Breast epithelium (tissue), 4 donors: ENCODE measurements at regions not wholly inside any gene's neighbourhood (a gene's known extent, or its start where the extent isn't known, plus 50 kb on each side); places are given as distances from the start of the nearest gene placed in this dataset.

Experiments used
- DNase-seq, 2 donors: peaks; one replicate each; pipeline ENCODE4 v3.0.0-alpha.2; 2019; ENCODE audit warnings: low spot score in 2 of 2
- H3K27ac ChIP-seq, 2 donors: fragments of 200-600 bp; sonication (generic) in 1 of 2; one replicate each; pipeline ENCODE4 v1.5.1; 2016 to 2019; ENCODE audit warnings: mild to moderate bottlenecking in 1 of 2
- H3K27me3 ChIP-seq, 2 donors: fragments of 200-600 bp; sonication (generic) in 1 of 2; one replicate each; pipeline versions ENCODE4 v1.5.1 to v1.6.0; 2017 to 2019; ENCODE audit warnings: control low read depth in 1 of 2, mild to moderate bottlenecking in 1 of 2
- H3K36me3 ChIP-seq: fragments of 200-600 bp; one replicate; pipeline ENCODE4 v1.5.1; 2019
- H3K4me1 ChIP-seq, 2 donors: fragments of 200-600 bp; sonication (generic); one replicate each; pipeline ENCODE4 v1.5.1; 2016 to 2019; ENCODE audit warnings: control low read depth in 1 of 2
- H3K4me3 ChIP-seq, 3 donors: fragments of 200-600 bp; sonication (generic); 1 replicate in 2 of 3; 2 replicates in 1 of 3; pipeline ENCODE4 v1.5.1; 2016 to 2019; ENCODE audit warnings: mild to moderate bottlenecking in 3 of 3, moderate library complexity in 2 of 3
- H3K9me3 ChIP-seq, 2 donors: fragments of 200-600 bp; sonication (generic) in 1 of 2; one replicate each; pipeline ENCODE4 v1.5.1; 2016 to 2019; ENCODE audit warnings: control low read depth in 1 of 2
- CTCF ChIP-seq, 3 donors: fragments of 450-650 bp; IDR thresholded peaks; one replicate each; pipeline ENCODE4 v1.5.1; 2016 to 2017; ENCODE audit warnings: antibody characterized with exemption in 3 of 3, mild to moderate bottlenecking in 3 of 3, moderate library complexity in 3 of 3
- POLR2A ChIP-seq: fragments of 450-650 bp; IDR thresholded peaks from one replicate; pipeline ENCODE4 v1.6.1; 2016; ENCODE audit warnings: antibody characterized with exemption, mild to moderate bottlenecking, moderate library complexity
- POLR2AphosphoS5 ChIP-seq, 3 donors: sonication (generic); formaldehyde crosslinking; IDR thresholded peaks; one replicate each; pipeline ENCODE4 v1.6.1; 2017; ENCODE audit warnings: antibody characterized with exemption in 3 of 3
- intact Hi-C: fragments of 100-400 bp; cut with DNase I; formaldehyde crosslinking; loops from one replicate; pipeline ENCODE4 v1.15.1; 2023; ENCODE audit warnings: low total_unique reads

DNA sequence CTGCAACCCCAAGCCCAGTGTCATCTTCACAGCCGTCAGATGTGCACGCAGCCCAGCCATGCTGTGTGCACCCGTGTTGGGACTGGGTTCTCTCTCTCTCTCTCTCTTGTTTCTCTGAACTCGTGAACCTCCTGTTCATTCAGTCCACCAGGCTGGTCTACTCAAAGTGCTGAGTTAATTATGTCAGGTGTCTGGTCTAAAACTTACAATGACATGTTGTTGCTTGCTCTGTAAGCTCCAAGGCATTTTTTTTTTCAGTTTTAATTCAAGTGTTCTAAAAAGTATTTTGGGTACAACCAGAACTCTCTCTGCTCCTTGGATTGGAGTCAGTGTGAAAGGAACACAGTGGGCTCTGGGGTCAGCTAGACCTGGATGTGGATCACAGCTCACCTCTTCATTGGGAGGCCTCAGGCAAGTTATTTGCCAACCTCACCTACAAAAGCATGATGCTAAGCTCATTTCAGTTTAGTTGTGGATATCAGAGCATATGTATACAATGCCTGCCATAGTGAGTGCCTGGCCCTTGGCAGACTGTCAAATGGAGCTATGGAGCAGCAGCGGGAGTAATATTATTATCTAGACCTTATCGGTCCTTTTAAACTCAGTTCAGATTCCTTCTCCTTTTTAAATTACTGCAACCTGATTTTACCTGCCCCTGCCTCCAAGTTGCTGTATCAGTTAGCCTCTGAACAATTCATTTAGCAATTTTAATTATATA is 59.5 kb downstream of the PLEKHG1 start:
- H3K27me3 ChIP-seq, result no peaks in the 10 kb centered on the region
- H3K27ac ChIP-seq, result peak overlapping the region; percentile 8 to 42
- intact Hi-C loops, result no loop called here
- H3K9me3 ChIP-seq, result no peaks in the 10 kb centered on the region
- H3K4me3 ChIP-seq, result no peak overlapping the region
- H3K36me3 ChIP-seq, result no peaks in the 10 kb centered on the region
- no peak for TF ChIP-seq CTCF (IDR thresholded peaks at IDR 0.05)
- TF ChIP-seq POLR2A, result no peak
- no peak for TF ChIP-seq POLR2AphosphoS5 (IDR thresholded peaks at IDR 0.05)
- no peak for DNase-seq
- H3K4me1 ChIP-seq, result no peaks in the 10 kb centered on the region

DNA sequence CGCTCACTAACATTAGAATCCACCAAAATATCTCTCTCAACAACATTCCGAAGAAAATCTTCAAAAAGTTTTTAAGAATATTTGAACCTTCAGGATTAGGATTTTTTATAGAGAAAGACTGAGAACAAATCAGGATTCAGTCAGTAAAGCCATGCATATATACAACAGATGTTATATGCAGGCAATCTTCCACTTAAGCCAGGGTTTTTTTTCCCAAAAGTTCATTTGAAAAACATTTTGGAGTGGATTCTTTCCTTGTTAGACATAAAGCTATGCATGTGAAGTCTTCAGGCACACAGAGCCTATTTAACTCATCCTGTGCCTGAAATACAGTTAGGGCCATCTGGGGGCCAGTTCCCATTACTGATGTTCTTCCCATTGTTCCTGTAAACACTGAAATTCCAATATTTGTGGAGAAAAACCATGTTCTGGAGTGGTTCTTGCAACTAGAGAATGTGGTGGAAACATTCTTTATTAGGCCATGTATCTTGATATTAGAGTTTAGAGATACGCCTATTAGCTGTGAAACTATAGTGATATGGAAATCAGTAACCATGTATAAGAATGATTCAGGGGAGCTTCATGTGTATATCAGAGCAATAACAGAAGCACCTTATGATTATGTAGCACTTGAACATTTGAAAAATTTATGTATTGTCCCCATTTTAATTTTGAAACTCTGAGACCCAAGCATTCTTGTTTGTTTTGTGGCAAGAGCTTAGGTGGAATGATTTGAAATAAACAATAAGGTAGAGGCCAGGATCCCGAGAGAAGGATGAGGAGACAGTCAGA is 61.7 kb downstream of the PLEKHG1 start:
- no peaks in the 10 kb centered on the region for H3K36me3 ChIP-seq
- H3K4me3 ChIP-seq, result no peak overlapping the region
- DNase-seq, result no peak
- H3K27me3 ChIP-seq, result no peaks in the 10 kb centered on the region
- H3K4me1 ChIP-seq, result no peaks in the 10 kb centered on the region
- intact Hi-C loops, result no loop called here
- TF ChIP-seq POLR2A, result no peak
- no peak for TF ChIP-seq CTCF (IDR thresholded peaks at IDR 0.05)
- no peak for TF ChIP-seq POLR2AphosphoS5 (IDR thresholded peaks at IDR 0.05)
- H3K27ac ChIP-seq, result no peak overlapping the region
- no peaks in the 10 kb centered on the region for H3K9me3 ChIP-seq

DNA sequence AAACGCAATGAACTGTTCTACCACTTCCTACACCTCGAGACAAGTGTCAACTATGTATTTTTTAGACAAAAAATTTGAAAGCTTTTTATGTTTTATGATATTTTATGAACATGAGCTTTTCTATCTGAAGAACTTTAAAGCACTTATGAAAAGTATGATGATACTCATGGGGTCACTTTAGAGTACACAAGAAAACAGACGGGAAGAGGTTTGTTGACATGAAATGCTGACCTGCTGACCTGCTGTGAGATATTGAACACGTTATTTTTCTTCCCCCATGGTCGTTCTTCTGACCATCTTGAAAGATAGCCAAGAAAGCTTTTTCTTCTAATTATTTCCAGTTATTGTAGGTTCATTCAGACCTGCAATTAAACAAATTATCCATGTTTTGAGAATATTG is 63.1 kb downstream of the PLEKHG1 start:
- H3K9me3 ChIP-seq, result no peaks in the 10 kb centered on the region
- no peak overlapping the region for H3K4me3 ChIP-seq
- H3K27ac ChIP-seq, result no peak overlapping the region
- intact Hi-C loops, result no loop called here
- DNase-seq, result no peak
- no peaks in the 10 kb centered on the region for H3K36me3 ChIP-seq
- no peaks in the 10 kb centered on the region for H3K4me1 ChIP-seq
- TF ChIP-seq CTCF (IDR thresholded peaks at IDR 0.05), result no peak
- no peak for TF ChIP-seq POLR2A
- no peak for TF ChIP-seq POLR2AphosphoS5 (IDR thresholded peaks at IDR 0.05)
- no peaks in the 10 kb centered on the region for H3K27me3 ChIP-seq

DNA sequence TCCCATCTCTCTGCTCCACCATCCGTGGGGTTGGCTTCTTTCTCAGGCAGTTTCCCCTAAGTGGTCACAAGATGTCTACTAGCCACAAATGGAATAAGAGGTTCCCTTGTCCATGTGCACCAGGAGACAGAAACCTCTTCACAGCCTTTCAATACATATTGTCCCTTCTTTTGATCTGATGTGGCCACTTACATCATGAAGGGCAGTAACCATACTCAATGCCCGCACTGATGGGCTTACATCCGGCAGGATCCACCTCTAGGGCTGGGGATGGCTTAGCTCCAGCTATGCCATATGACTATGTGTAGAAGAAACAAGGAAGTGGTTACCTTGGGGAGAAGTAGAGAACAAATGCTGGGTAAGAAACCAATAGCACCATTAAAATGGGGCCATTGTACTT is 64.4 kb downstream of the PLEKHG1 start:
- no peak for DNase-seq
- TF ChIP-seq CTCF (IDR thresholded peaks at IDR 0.05), result no peak
- no peak for TF ChIP-seq POLR2A
- TF ChIP-seq POLR2AphosphoS5 (IDR thresholded peaks at IDR 0.05), result no peak
- no peaks in the 10 kb centered on the region for H3K27me3 ChIP-seq
- H3K4me1 ChIP-seq, result peaks cover 0 to 6% of the 10 kb centered on the region in 2 donors
- intact Hi-C loops, result no loop called here
- no peaks in the 10 kb centered on the region for H3K36me3 ChIP-seq
- H3K27ac ChIP-seq, result no peak overlapping the region
- H3K4me3 ChIP-seq, result no peak overlapping the region
- H3K9me3 ChIP-seq, result no peaks in the 10 kb centered on the region

- Histone ChIP-seq H3K27ac (peak overlapping the region; percentile 11 to 45), H3K4me3 (no peak overlapping the region), H3K36me3 (no peaks in the 10 kb centered on the region), H3K4me1 (peaks cover 0 to 9% of the 10 kb centered on the region in 2 donors), H3K9me3 (no peaks in the 10 kb centered on the region), H3K27me3 (no peaks in the 10 kb centered on the region)
- DNase-seq, result no peak
- TF ChIP-seq POLR2AphosphoS5 (IDR thresholded peaks at IDR 0.05), result no peak
- intact Hi-C loops, result no loop called here
Measured at GRCh38 chr6:150666071-150666470, 66.4 kb downstream of the PLEKHG1 start.
